PC-3 (cell line): ENCODE measurements at regions not wholly inside any gene's neighbourhood (a gene's known extent, or its start where the extent isn't known, plus 50 kb on each side); places are given as distances from the start of the nearest gene placed in this dataset.

Source experiments
- ATAC-seq: fragments of 200-7000 bp; cut with Tn5 transposase; 2 replicates; pipeline ENCODE4 v1.9.1; 2020; ENCODE audit warnings: mild to moderate bottlenecking, moderate library complexity
- BruUV-seq: library from RNA; stranded (reverse); fragments of 400-500 nt; replicated peaks from 2 replicates; lab custom pipeline; 2021; lab: Mats Ljungman, UMichigan
- CTCF ChIA-PET: fragments of 300-600 bp; sonication (Branson Sonifier 250); formaldehyde crosslinking; loops from one replicate; lab custom pipeline; 2022; ENCODE audit warnings: antibody characterized with exemption; lab: Charles Lee
- POLR2A ChIA-PET: fragments of 300-600 bp; sonication (Branson Sonifier 250); formaldehyde crosslinking; loops from one replicate; lab custom pipeline; 2022; ENCODE audit warnings: antibody characterized with exemption; ENCODE audit not compliant: unreplicated experiment; lab: Charles Lee
- DNase-seq: peaks from one replicate; pipeline ENCODE4 v3.0.0-alpha.2; 2015
- H2AFZ ChIP-seq: fragments of 300-600 bp; sonication (generic); 2 replicates; pipeline ENCODE4 v1.6.0; 2016; ENCODE audit warnings: antibody characterized with exemption, low read length
- H3F3A ChIP-seq: fragments of 300-600 bp; sonication (generic); one replicate; pipeline ENCODE4 v1.6.0; 2017; ENCODE audit warnings: antibody characterized with exemption, low read length, control low read depth, mild to moderate bottlenecking; ENCODE audit not compliant: unreplicated experiment
- H3K27ac ChIP-seq: fragments of 300-600 bp; sonication (generic); 2 replicates; pipeline ENCODE4 v1.5.1; 2016; ENCODE audit warnings: mild to moderate bottlenecking, low read length
- H3K27me3 ChIP-seq: fragments of 300-600 bp; sonication (generic); 2 replicates; pipeline ENCODE4 v1.6.1; 2016; ENCODE audit warnings: low read length, mixed read lengths
- H3K36me3 ChIP-seq: fragments of 300-600 bp; sonication (generic); 2 replicates; pipeline ENCODE4 v1.6.1; 2016; ENCODE audit warnings: low read depth, mixed run types, low read length, mixed read lengths
- H3K4me1 ChIP-seq: fragments of 300-600 bp; sonication (generic); 2 replicates; pipeline ENCODE4 v1.5.1; 2016; ENCODE audit warnings: low read length; ENCODE audit not compliant: insufficient read depth
- H3K4me2 ChIP-seq: fragments of 300-600 bp; sonication (generic); 2 replicates; pipeline ENCODE4 v1.6.0; 2016; ENCODE audit warnings: low read length
- H3K4me3 ChIP-seq: fragments of 300-600 bp; sonication (generic); 2 replicates; pipeline ENCODE4 v1.5.1; 2016; ENCODE audit warnings: mild to moderate bottlenecking, low read length, mixed read lengths
- H3K79me2 ChIP-seq: fragments of 300-600 bp; sonication (generic); 2 replicates; pipeline ENCODE4 v1.6.1; 2017; ENCODE audit warnings: low read length, mixed read lengths
- H3K9ac ChIP-seq: fragments of 300-600 bp; sonication (generic); 2 replicates; pipeline ENCODE4 v1.6.0; 2016; ENCODE audit warnings: mild to moderate bottlenecking, low read length
- H3K9me2 ChIP-seq: fragments of 300-600 bp; sonication (generic); replicated peaks from 2 replicates; pipeline ENCODE4 v1.6.1; 2016; ENCODE audit warnings: mixed run types, low read length, mixed read lengths
- H3K9me3 ChIP-seq: fragments of 300-600 bp; sonication (generic); 2 replicates; pipeline ENCODE4 v1.6.1; 2016; ENCODE audit warnings: low read length, mixed read lengths
- H4K20me1 ChIP-seq: fragments of 300-600 bp; sonication (generic); 2 replicates; pipeline ENCODE4 v1.6.1; 2016; ENCODE audit warnings: low read length, mixed read lengths
- CTCF ChIP-seq: fragments of 300-600 bp; sonication (generic); conservative IDR thresholded peaks from 2 replicates; pipeline ENCODE4 v1.5.1; 2017; ENCODE audit warnings: antibody characterized with exemption, low read depth, mild to moderate bottlenecking, low read length
- EZH2 ChIP-seq: fragments of 300-600 bp; sonication (generic); IDR thresholded peaks from one replicate; pipeline ENCODE4 v1.6.1; 2017; ENCODE audit warnings: antibody characterized with exemption, mild to moderate bottlenecking, low read length; ENCODE audit not compliant: unreplicated experiment
- EZH2phosphoT487 ChIP-seq: fragments of 300-600 bp; sonication (generic); IDR thresholded peaks from 2 replicates; pipeline ENCODE4 v1.6.1; 2018; ENCODE audit warnings: mild to moderate bottlenecking, antibody characterized with exemption, low read length, borderline replicate concordance
- intact Hi-C: fragments of 100-400 bp; cut with micrococcal nuclease; formaldehyde crosslinking; loops from 2 replicates; pipeline ENCODE4 v1.9.0; 2023

DNA sequence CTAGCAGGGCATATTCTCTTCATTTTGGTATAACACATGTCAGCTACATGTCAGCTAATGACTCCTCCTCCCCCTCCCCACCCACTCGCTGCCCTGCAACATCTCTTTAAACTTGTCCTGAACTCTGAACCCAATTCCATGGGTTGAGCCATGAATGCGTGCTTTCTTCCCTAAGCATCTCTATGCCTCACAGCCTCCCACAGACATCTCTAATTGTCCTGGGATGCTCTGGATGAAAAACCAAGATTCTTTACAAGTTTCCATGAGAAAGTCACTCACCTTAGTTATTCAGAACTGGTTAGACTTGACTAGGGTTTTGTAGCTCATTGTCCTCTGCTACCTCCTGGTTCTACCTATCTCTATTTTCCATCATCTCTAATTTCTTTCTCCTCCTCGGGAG is 629.1 kb downstream of the TBL1XR1 start:
- no peaks in the 10 kb centered on the region for H3K4me1 ChIP-seq
- CTCF ChIA-PET: no interaction called here
- no peak for ATAC-seq
- H4K20me1 ChIP-seq: no peaks in the 10 kb centered on the region
- no peaks in the 10 kb centered on the region for H3K27me3 ChIP-seq
- H3K4me2 ChIP-seq: no peak overlapping the region
- no peak overlapping the region for H3K27ac ChIP-seq
- H2AFZ ChIP-seq: no peak overlapping the region
- no peaks in the 10 kb centered on the region for H3K9me3 ChIP-seq
- intact Hi-C loops: no loop called here
- no peaks in the 10 kb centered on the region for H3K36me3 ChIP-seq
- no peaks in the 10 kb centered on the region for H3K79me2 ChIP-seq
- H3K4me3 ChIP-seq: no peak overlapping the region
- H3F3A ChIP-seq: no peaks in the 10 kb centered on the region
- POLR2A ChIA-PET: no interaction called here
- no TSS peak for BruUV-seq
- no peak overlapping the region for H3K9ac ChIP-seq
- no peak for DNase-seq
- no peak for TF ChIP-seq EZH2phosphoT487
- TF ChIP-seq CTCF: no peak
- no peak for TF ChIP-seq EZH2
- no peaks in the 10 kb centered on the region for H3K9me2 ChIP-seq

DNA sequence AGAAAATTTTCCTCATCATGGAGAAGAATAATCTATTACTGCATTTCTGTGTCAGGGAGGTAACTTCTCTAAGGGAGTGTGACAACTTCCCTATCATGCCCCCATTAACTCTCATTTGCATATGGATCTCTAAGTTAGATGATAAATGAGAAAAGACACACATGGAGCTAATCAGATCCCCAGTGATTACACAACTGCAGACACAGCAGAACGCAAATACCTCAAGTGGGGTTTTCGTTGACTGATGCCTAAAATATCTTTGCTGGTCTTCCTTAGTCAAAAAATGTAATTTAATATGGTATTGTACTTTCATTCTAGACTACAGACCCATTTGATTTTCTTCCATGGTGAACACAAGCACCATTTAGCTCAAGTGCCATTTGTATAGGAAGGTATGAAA is 630.5 kb downstream of the TBL1XR1 start:
- Histone ChIP-seq H3K9ac (no peak overlapping the region), H3K4me1 (no peaks in the 10 kb centered on the region), H3K9me3 (no peaks in the 10 kb centered on the region), H3K27ac (no peak overlapping the region), H3F3A (no peaks in the 10 kb centered on the region), H4K20me1 (no peaks in the 10 kb centered on the region), H3K27me3 (no peaks in the 10 kb centered on the region), H2AFZ (no peak overlapping the region), H3K36me3 (no peaks in the 10 kb centered on the region), H3K4me2 (no peak overlapping the region), H3K4me3 (no peak overlapping the region), H3K79me2 (no peaks in the 10 kb centered on the region), H3K9me2 (no peaks in the 10 kb centered on the region)
- intact Hi-C loops: no loop called here
- ChIA-PET POLR2A (no interaction called here), CTCF (no interaction called here)
- DNase-seq (no peak), ATAC-seq (no peak)
- no TSS peak for BruUV-seq
- TF ChIP-seq CTCF: no peak
- no peak for TF ChIP-seq EZH2phosphoT487
- TF ChIP-seq EZH2: no peak

GRCh38 chr3:176562331-176562730 is 635.0 kb downstream of the TBL1XR1 start:
- Histone ChIP-seq H2AFZ (no peak overlapping the region), H3K27ac (no peak overlapping the region), H3K9me2 (no peaks in the 10 kb centered on the region), H3K27me3 (no peaks in the 10 kb centered on the region), H3K4me1 (no peaks in the 10 kb centered on the region), H3K4me3 (no peak overlapping the region), H3K9me3 (no peaks in the 10 kb centered on the region), H3K4me2 (no peak overlapping the region), H3K79me2 (no peaks in the 10 kb centered on the region), H3K9ac (no peak overlapping the region), H4K20me1 (no peaks in the 10 kb centered on the region), H3K36me3 (no peaks in the 10 kb centered on the region), H3F3A (no peaks in the 10 kb centered on the region)
- ChIA-PET CTCF (no interaction called here), POLR2A (no interaction called here)
- no peak for ATAC-seq
- intact Hi-C loops: no loop called here
- no peak for DNase-seq
- BruUV-seq: no TSS peak
- TF ChIP-seq EZH2 (no peak), CTCF (no peak), EZH2phosphoT487 (no peak)
